Frontal cortex (tissue), 3 donors: ENCODE measurements at regions not wholly inside any gene's neighbourhood (a gene's known extent, or its start where the extent isn't known, plus 50 kb on each side); places are given as distances from the start of the nearest gene placed in this dataset.
"Not testable (repeated sequence)": the region's sequence is repeated elsewhere in the genome, so short reads cannot be mapped to it uniquely, and the experiment has no call there.

Source experiments
- DNase-seq, 2 donors: peaks; one replicate each; pipeline ENCODE4 v3.0.0; 2012; ENCODE audit warnings: low spot score in 2 of 2
- FAIRE-seq: peaks from 2 replicates; lab custom pipeline; 2012; peaks lifted over from hg19 to GRCh38; lab: Jason Lieb, UNC
- donor health status: control.
- donor health status: control.
- donor health status: control.

- no peak for DNase-seq
- no peak for FAIRE-seq
These were observed 627.0 kb downstream of the BCOR start for GRCh38 chrX:39470588-39471407.

GRCh38 chrX:39472161-39472560 lies 625.6 kb downstream of the BCOR start:
- FAIRE-seq, result no peak

GRCh38 chrX:39473812-39474211 lies 623.9 kb downstream of the BCOR start:
- no peak for FAIRE-seq
- DNase-seq, result no peak

More at GRCh38 chrX:39472161-39472560, 625.6 kb downstream of the BCOR start:
- DNase-seq, result no peak

- no peak for DNase-seq
- FAIRE-seq, result no peak
These were observed 622.4 kb downstream of the BCOR start for GRCh38 chrX:39475372-39475771.

GRCh38 chrX:39476604-39477021 lies 621.1 kb downstream of the BCOR start:
- FAIRE-seq (no peak), DNase-seq (no peak)

- DNase-seq (no peak), FAIRE-seq (no peak)
These were observed 620.6 kb downstream of the BCOR start for GRCh38 chrX:39477031-39477761.

- DNase-seq, result no peak
- no peak for FAIRE-seq
These were observed 620.0 kb downstream of the BCOR start for GRCh38 chrX:39477762-39478120.

GRCh38 chrX:39479856-39480255 lies 617.9 kb downstream of the BCOR start:
- no peak for FAIRE-seq
- no peak for DNase-seq

GRCh38 chrX:39480963-39481362 lies 616.8 kb downstream of the BCOR start:
- no peak for DNase-seq
- no peak for FAIRE-seq

GRCh38 chrX:39481621-39482020 lies 616.1 kb downstream of the BCOR start:
- FAIRE-seq (no peak), DNase-seq (no peak)

GRCh38 chrX:39484159-39485068 lies 613.3 kb downstream of the BCOR start:
- DNase-seq (no peak), FAIRE-seq (no peak)

- DNase-seq (no peak), FAIRE-seq (no peak)
These were observed 610.4 kb downstream of the BCOR start for GRCh38 chrX:39487166-39487968.

- DNase-seq (no peak), FAIRE-seq (no peak)
These were observed 609.8 kb downstream of the BCOR start for GRCh38 chrX:39487969-39488330.

- no peak for DNase-seq
- no peak for FAIRE-seq
These were observed 606.0 kb downstream of the BCOR start for GRCh38 chrX:39491548-39492297.

GRCh38 chrX:39492497-39493162 lies 605.1 kb downstream of the BCOR start:
- no peak for DNase-seq
- no peak for FAIRE-seq

- DNase-seq (no peak), FAIRE-seq (no peak)
These were observed 604.6 kb downstream of the BCOR start for GRCh38 chrX:39493168-39493567.

- not testable (repeated sequence) for FAIRE-seq, DNase-seq
These were observed 600.6 kb downstream of the BCOR start for GRCh38 chrX:39497117-39497516.

- DNase-seq (no peak), FAIRE-seq (no peak)
These were observed 600.0 kb downstream of the BCOR start for GRCh38 chrX:39497702-39498265.
